DND-41 (cell line): ENCODE measurements at regions not wholly inside any gene's neighbourhood (a gene's known extent, or its start where the extent isn't known, plus 50 kb on each side); places are given as distances from the start of the nearest gene placed in this dataset.

Source experiments
- ATAC-seq: fragments of 200-7000 bp; cut with Tn5 transposase; 3 replicates; pipeline ENCODE4 v1.9.1; 2021; ENCODE audit warnings: low read depth; ENCODE audit not compliant: insufficient read depth
- DNase-seq: peaks from one replicate; pipeline ENCODE4 v3.0.0-alpha.2; 2020
- H2AFZ ChIP-seq: 2 replicates; pipeline ENCODE4 v1.6.0; 2012; ENCODE audit warnings: low read depth, low read length
- H3K27ac ChIP-seq: 2 replicates; pipeline ENCODE4 v1.5.1; 2012; ENCODE audit warnings: low read length, inconsistent platforms
- H3K27me3 ChIP-seq: fragments of 200-600 bp; sonication (generic); 2 replicates; pipeline ENCODE4 v1.6.0; 2012; ENCODE audit warnings: low read length, mild to moderate bottlenecking, inconsistent platforms; ENCODE audit not compliant: insufficient read depth, poor library complexity
- H3K36me3 ChIP-seq: 2 replicates; pipeline ENCODE4 v1.5.1; 2012; ENCODE audit warnings: low read length, inconsistent platforms; ENCODE audit not compliant: insufficient read depth
- H3K4me1 ChIP-seq: 2 replicates; pipeline ENCODE4 v1.5.1; 2012; ENCODE audit warnings: mild to moderate bottlenecking, low read length; ENCODE audit not compliant: insufficient read depth
- H3K4me2 ChIP-seq: 2 replicates; pipeline ENCODE4 v1.6.0; 2012; ENCODE audit warnings: mild to moderate bottlenecking, moderate library complexity, low read length, inconsistent platforms; ENCODE audit not compliant: insufficient read depth
- H3K4me3 ChIP-seq, 2 experiments: fragments of 200-600 bp in 1 of 2; shearing (Covaris generic) in 1 of 2; 2 replicates each; pipeline ENCODE4 v1.5.1; 2012 to 2016; ENCODE audit warnings: inconsistent platforms in 2 of 2, low read length in 2 of 2, mild to moderate bottlenecking in 2 of 2, low read depth in 1 of 2, moderate library complexity in 1 of 2
- H3K79me2 ChIP-seq: 2 replicates; pipeline ENCODE4 v1.6.0; 2012; ENCODE audit warnings: low read length, inconsistent platforms; ENCODE audit not compliant: insufficient read depth
- H3K9ac ChIP-seq: 2 replicates; pipeline ENCODE4 v1.6.0; 2012; ENCODE audit warnings: low read depth, mild to moderate bottlenecking, inconsistent platforms, low read length, moderate library complexity
- H3K9me3 ChIP-seq: 2 replicates; pipeline ENCODE4 v1.5.1; 2012; ENCODE audit warnings: low read length, moderate library complexity, mild to moderate bottlenecking, inconsistent platforms; ENCODE audit not compliant: insufficient read depth, severe bottlenecking
- H4K20me1 ChIP-seq: 2 replicates; pipeline ENCODE4 v1.6.0; 2012; ENCODE audit warnings: low read length; ENCODE audit not compliant: insufficient read depth
- EZH2 ChIP-seq: IDR thresholded peaks from 3 replicates; pipeline ENCODE4 v1.6.1; 2012; ENCODE audit warnings: borderline replicate concordance, low read depth, mild to moderate bottlenecking, moderate library complexity, low read length, inconsistent platforms; ENCODE audit not compliant: severe bottlenecking
- TF ChIP-seq, protein P1 (sequence below): IDR thresholded peaks from 2 replicates; pipeline ENCODE4 v1.5.1; 2012; ENCODE audit warnings: borderline replicate concordance, low read length, moderate library complexity, mild to moderate bottlenecking; ENCODE audit not compliant: poor library complexity, severe bottlenecking; ENCODE audit errors: extremely low read depth

DNA sequence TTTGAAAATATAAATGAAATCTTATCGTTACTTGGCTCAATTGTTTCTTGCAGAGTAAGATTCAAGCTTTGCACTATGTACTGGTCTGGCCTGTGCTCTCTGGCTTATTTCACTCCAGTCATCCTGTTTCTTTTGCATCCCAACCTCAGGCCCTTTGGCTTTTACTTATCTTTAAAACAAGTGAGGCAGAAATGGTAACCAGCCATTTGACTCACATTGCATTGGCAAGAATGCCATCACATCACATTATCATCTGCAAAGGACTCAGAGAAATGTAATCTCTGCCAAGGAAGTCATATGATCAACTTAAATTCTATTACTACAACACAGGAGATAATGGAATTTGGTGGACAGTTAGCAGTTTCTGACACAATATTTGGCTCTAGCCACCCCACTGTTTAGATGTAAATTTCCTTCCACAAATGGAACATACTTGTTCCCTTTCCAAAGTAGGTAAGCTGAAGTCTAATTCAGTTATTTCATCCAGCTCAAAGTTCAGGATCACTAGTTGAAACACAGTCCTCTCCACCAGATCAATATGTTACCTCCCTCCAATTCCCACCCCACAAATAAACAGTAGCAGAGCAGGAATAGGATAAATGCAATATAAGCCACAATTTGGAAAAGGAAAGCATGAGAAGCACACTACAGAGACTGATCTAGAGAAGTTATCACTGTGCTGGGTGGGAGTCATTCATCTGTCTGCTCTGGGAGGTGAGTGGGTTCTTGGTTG is 65.0 kb upstream of the DSC1 start:
- Histone ChIP-seq H3K9ac (no peak overlapping the region), H3K4me1 (no peaks in the 10 kb centered on the region), H3K79me2 (no peaks in the 10 kb centered on the region), H2AFZ (no peak overlapping the region), H3K27me3 (no peaks in the 10 kb centered on the region), H4K20me1 (no peaks in the 10 kb centered on the region), H3K36me3 (no peaks in the 10 kb centered on the region), H3K9me3 (no peaks in the 10 kb centered on the region), H3K27ac (no peak overlapping the region), H3K4me2 (no peak overlapping the region), H3K4me3 (no peak overlapping the region)
- no peak for DNase-seq
- TF ChIP-seq EZH2: no peak
- TF ChIP-seq, protein P1, sequence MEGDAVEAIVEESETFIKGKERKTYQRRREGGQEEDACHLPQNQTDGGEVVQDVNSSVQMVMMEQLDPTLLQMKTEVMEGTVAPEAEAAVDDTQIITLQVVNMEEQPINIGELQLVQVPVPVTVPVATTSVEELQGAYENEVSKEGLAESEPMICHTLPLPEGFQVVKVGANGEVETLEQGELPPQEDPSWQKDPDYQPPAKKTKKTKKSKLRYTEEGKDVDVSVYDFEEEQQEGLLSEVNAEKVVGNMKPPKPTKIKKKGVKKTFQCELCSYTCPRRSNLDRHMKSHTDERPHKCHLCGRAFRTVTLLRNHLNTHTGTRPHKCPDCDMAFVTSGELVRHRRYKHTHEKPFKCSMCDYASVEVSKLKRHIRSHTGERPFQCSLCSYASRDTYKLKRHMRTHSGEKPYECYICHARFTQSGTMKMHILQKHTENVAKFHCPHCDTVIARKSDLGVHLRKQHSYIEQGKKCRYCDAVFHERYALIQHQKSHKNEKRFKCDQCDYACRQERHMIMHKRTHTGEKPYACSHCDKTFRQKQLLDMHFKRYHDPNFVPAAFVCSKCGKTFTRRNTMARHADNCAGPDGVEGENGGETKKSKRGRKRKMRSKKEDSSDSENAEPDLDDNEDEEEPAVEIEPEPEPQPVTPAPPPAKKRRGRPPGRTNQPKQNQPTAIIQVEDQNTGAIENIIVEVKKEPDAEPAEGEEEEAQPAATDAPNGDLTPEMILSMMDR: no peak
- ATAC-seq: no peak

DNA sequence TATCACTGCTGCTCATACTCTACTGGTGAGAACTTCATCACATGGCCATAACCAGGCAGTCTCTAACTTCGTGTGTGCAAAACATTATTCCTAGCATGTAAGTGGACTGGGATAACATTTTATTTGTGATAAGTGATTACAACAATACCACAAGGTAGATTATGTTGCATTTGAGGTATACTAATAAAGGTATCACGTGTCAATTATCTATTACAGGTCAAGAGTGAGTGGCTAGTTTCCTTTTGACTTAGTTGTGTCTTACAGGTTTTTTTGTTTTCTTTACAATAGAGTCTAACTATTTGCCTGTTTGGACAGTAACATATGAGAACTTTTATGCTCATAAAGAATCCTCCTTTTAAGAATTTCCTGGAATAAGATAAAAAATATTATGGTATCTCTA is 67.2 kb upstream of the DSC1 start:
- Histone ChIP-seq H3K36me3 (no peaks in the 10 kb centered on the region), H3K4me3 (no peak overlapping the region), H2AFZ (no peak overlapping the region), H4K20me1 (no peaks in the 10 kb centered on the region), H3K4me1 (no peaks in the 10 kb centered on the region), H3K79me2 (no peaks in the 10 kb centered on the region), H3K9ac (no peak overlapping the region), H3K27me3 (no peaks in the 10 kb centered on the region), H3K9me3 (no peaks in the 10 kb centered on the region), H3K4me2 (no peak overlapping the region), H3K27ac (no peak overlapping the region)
- no peak for DNase-seq
- TF ChIP-seq, protein P1: no peak
- TF ChIP-seq EZH2: no peak
- no peak for ATAC-seq

DNA sequence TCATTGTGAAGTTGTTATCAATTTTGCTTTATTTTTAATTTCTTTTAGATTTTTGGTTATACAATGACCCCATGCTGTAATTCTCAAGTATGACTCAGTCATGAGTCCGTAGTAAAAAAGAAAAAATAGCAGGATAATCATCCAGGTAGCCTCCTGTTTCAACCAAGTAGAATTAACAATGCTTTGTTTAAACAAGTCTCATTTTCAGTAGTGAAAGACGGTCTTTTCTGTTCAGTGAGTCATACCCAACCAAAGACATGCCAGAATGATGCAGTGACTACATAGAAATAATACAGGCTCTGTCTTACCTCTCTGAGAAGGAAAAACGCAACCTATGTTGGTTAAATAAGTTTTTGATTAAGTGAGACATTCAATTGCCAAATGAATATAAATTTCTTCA is 67.8 kb upstream of the DSC1 start:
- Histone ChIP-seq H3K9me3 (no peaks in the 10 kb centered on the region), H3K36me3 (no peaks in the 10 kb centered on the region), H3K9ac (no peak overlapping the region), H4K20me1 (no peaks in the 10 kb centered on the region), H3K79me2 (no peaks in the 10 kb centered on the region), H3K4me1 (no peaks in the 10 kb centered on the region), H3K27me3 (no peaks in the 10 kb centered on the region), H3K27ac (no peak overlapping the region), H3K4me2 (no peak overlapping the region), H2AFZ (no peak overlapping the region), H3K4me3 (no peak overlapping the region)
- DNase-seq: no peak
- TF ChIP-seq, protein P1: no peak
- TF ChIP-seq EZH2: no peak
- ATAC-seq: no peak

DNA sequence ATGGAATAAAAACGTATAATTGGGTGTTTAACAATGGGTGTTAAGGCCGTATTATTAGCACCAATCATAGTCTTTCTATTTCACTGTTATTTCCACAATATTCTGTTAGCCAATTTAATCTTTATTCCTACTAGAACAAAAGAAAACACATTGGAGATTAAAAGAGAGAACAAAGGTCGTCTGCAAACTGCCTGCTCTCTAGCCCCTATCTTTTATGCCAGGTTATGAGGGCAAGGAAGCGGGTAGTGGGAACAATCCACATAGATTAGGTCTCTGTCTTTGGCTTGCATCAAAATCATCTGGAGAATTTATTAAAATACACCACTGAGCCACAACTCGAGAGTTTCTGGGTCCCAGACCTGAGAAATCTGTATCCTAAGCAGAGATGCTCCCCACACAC is 69.4 kb upstream of the DSC1 start:
- Histone ChIP-seq H3K79me2 (no peaks in the 10 kb centered on the region), H2AFZ (no peak overlapping the region), H3K4me3 (no peak overlapping the region), H3K27me3 (no peaks in the 10 kb centered on the region), H3K9me3 (no peaks in the 10 kb centered on the region), H3K27ac (no peak overlapping the region), H3K4me2 (no peak overlapping the region), H3K9ac (no peak overlapping the region), H4K20me1 (no peaks in the 10 kb centered on the region), H3K4me1 (no peaks in the 10 kb centered on the region), H3K36me3 (no peaks in the 10 kb centered on the region)
- no peak for TF ChIP-seq EZH2
- TF ChIP-seq, protein P1: no peak
- DNase-seq (no peak), ATAC-seq (no peak)
